Spleen (tissue), 7 donors: ENCODE measurements at regions not wholly inside any gene's neighbourhood (a gene's known extent, or its start where the extent isn't known, plus 50 kb on each side); places are given as distances from the start of the nearest gene placed in this dataset.

ENCODE experiments used
- POLR2A ChIP-seq, 3 donors: fragments of 450-650 bp; IDR thresholded peaks; one replicate each; pipeline ENCODE4 v1.5.1; 2017; ENCODE audit warnings: antibody characterized with exemption in 3 of 3, mild to moderate bottlenecking in 1 of 3
- TF ChIP-seq, protein P1 (sequence below), 11 experiments: fragments of 200-600 bp in 7 of 11; fragments of 450-650 bp in 4 of 11; sonication (generic) in 4 of 11; IDR thresholded peaks in 8 of 11; conservative IDR thresholded peaks in 3 of 11; 1 replicate in 7 of 11; 2 replicates in 4 of 11; pipeline versions ENCODE4 v1.4.0 to v1.8.0; 2016 to 2021; ENCODE audit warnings: antibody characterized with exemption in 11 of 11, inconsistent platforms in 4 of 11, mild to moderate bottlenecking in 1 of 11
- donor health status: DM: no; HTN: no; CAD: no; lungs with moderate emphysema.
- donor health status: DM: no; HTN: no; CAD: no.
- donor health status: DM: no; HTN: no; CAD: no.

DNA sequence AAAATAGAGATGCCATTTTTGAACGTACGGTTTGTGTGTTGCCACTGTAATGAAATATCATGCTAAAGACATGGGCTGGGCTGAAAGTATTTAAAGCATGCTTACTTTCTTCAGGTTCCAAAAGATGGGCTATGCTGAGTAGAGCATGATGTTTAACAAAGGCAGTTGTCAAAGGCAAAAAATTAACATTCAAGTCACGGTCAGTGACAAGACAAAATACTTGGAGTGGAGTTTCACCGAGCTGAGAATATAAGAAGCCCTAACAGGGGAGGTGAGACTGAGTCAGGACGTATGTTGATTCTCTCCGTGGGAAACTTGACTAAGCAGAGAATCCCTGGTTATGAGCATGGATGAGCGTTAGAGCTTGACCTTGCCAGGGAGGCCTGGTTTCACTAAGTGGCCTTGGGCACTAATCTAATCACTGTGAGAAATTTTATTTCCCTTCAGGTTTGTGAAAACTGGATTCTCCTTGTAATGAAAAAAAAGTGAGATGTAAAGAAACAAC, 218.2 kb upstream of the ADAMTS9 start:
- no peak for TF ChIP-seq POLR2A (IDR thresholded peaks at IDR 0.05)
- TF ChIP-seq, protein P1, sequence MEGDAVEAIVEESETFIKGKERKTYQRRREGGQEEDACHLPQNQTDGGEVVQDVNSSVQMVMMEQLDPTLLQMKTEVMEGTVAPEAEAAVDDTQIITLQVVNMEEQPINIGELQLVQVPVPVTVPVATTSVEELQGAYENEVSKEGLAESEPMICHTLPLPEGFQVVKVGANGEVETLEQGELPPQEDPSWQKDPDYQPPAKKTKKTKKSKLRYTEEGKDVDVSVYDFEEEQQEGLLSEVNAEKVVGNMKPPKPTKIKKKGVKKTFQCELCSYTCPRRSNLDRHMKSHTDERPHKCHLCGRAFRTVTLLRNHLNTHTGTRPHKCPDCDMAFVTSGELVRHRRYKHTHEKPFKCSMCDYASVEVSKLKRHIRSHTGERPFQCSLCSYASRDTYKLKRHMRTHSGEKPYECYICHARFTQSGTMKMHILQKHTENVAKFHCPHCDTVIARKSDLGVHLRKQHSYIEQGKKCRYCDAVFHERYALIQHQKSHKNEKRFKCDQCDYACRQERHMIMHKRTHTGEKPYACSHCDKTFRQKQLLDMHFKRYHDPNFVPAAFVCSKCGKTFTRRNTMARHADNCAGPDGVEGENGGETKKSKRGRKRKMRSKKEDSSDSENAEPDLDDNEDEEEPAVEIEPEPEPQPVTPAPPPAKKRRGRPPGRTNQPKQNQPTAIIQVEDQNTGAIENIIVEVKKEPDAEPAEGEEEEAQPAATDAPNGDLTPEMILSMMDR (IDR thresholded peaks at IDR 0.05 in 8 of 11, conservative IDR thresholded peaks at IDR 0.05 in 3 of 11) = no peak
